SK-N-SH (cell line): ENCODE measurements at regions not wholly inside any gene's neighbourhood (a gene's known extent, or its start where the extent isn't known, plus 50 kb on each side); places are given as distances from the start of the nearest gene placed in this dataset.

Experiments
- CTCF ChIA-PET: fragments of 300-600, 350-600 bp; formaldehyde crosslinking; extraction: SDS; loops from one replicate; lab custom pipeline; 2021; lab: Yijun Ruan, JAX
- POLR2A ChIA-PET: fragments of 350-600 bp; sonication (Branson Sonifier 250); formaldehyde crosslinking; extraction: SDS; loops from one replicate; lab custom pipeline; 2020; ENCODE audit warnings: antibody characterized with exemption, inconsistent platforms; lab: Yijun Ruan, JAX
- DNase-seq: peaks from one replicate; pipeline ENCODE4 v3.0.0; 2012
- H2AFZ ChIP-seq: fragments of 200-600 bp; sonication (generic); 2 replicates; pipeline ENCODE4 v1.8.1; 2016; ENCODE audit warnings: antibody characterized with exemption, mild to moderate bottlenecking, low read depth
- H3F3A ChIP-seq: fragments of 200-600 bp; sonication (generic); replicated peaks from 2 replicates; pipeline ENCODE3; 2016; ENCODE audit warnings: antibody characterized with exemption, mild to moderate bottlenecking; ENCODE audit not compliant: insufficient read depth
- H3K27ac ChIP-seq, 2 experiments: fragments of 200-500 bp in 1 of 2; fragments of 200-600 bp in 1 of 2; sonication (Bioruptor generic) in 1 of 2; sonication (generic), shearing (Covaris generic) in 1 of 2; 2 replicates each; pipeline versions ENCODE4 v1.5.1 to v1.6.1; 2014 to 2016; ENCODE audit warnings: low read depth in 2 of 2, inconsistent platforms in 1 of 2, low read length in 1 of 2, mild to moderate bottlenecking in 1 of 2, mixed read lengths in 1 of 2
- H3K27me3 ChIP-seq: fragments of 200-600 bp; sonication (generic), shearing (Covaris generic); 2 replicates; pipeline ENCODE4 v1.6.1; 2016; ENCODE audit warnings: mixed run types; ENCODE audit not compliant: insufficient read depth
- H3K36me3 ChIP-seq, 2 experiments: fragments of 200-500 bp in 1 of 2; fragments of 200-600 bp in 1 of 2; sonication (Bioruptor generic) in 1 of 2; sonication (generic) in 1 of 2; replicated peaks in 1 of 2; 2 replicates each; pipeline versions ENCODE3 to v1.5.1; 2014 to 2016; ENCODE audit warnings: low read length in 1 of 2, mild to moderate bottlenecking in 1 of 2; ENCODE audit not compliant: insufficient read depth in 2 of 2, control insufficient read depth in 1 of 2
- H3K4me1 ChIP-seq, 2 experiments: fragments of 200-500 bp in 1 of 2; fragments of 200-600 bp in 1 of 2; sonication (Bioruptor generic) in 1 of 2; sonication (generic), shearing (Covaris generic) in 1 of 2; 2 replicates each; pipeline versions ENCODE4 v1.5.1 to v1.6.1; 2014 to 2016; ENCODE audit warnings: low read depth in 1 of 2, low read length in 1 of 2, mixed run types in 1 of 2; ENCODE audit not compliant: insufficient read depth in 2 of 2, control insufficient read depth in 1 of 2
- H3K4me2 ChIP-seq: fragments of 200-600 bp; sonication (generic), shearing (Covaris generic); 2 replicates; pipeline ENCODE4 v1.6.1; 2017; ENCODE audit warnings: mixed run types
- H3K4me3 ChIP-seq, 2 experiments: fragments of 200-500 bp in 1 of 2; fragments of 200-600 bp in 1 of 2; sonication (Bioruptor generic) in 1 of 2; sonication (generic), shearing (Covaris generic) in 1 of 2; 2 replicates each; pipeline versions ENCODE4 v1.5.1 to v1.8.1; 2014 to 2016; ENCODE audit warnings: low read depth in 2 of 2, inconsistent platforms in 1 of 2, low read length in 1 of 2, mild to moderate bottlenecking in 1 of 2, mixed read lengths in 1 of 2, moderate library complexity in 1 of 2
- H3K79me2 ChIP-seq: fragments of 200-600 bp; sonication (generic); 2 replicates; pipeline ENCODE4 v1.8.1; 2017; ENCODE audit warnings: mild to moderate bottlenecking; ENCODE audit not compliant: insufficient read depth
- H3K9ac ChIP-seq: fragments of 200-600 bp; sonication (generic); 2 replicates; pipeline ENCODE4 v1.6.1; 2017; ENCODE audit warnings: mixed run types
- H3K9me2 ChIP-seq: fragments of 200-600 bp; sonication (generic); 2 replicates; pipeline ENCODE4 v1.6.1; 2017; ENCODE audit warnings: mixed run types
- H3K9me3 ChIP-seq: fragments of 200-600 bp; sonication (generic); 2 replicates; pipeline ENCODE4 v1.6.1; 2017; ENCODE audit warnings: mixed run types, mild to moderate bottlenecking, moderate library complexity
- H4K20me1 ChIP-seq: fragments of 200-600 bp; sonication (generic); 2 replicates; pipeline ENCODE4 v1.6.1; 2017; ENCODE audit warnings: mild to moderate bottlenecking, mixed run types; ENCODE audit not compliant: insufficient read depth
- CHD2 ChIP-seq: fragments of 150-350 bp; IDR thresholded peaks from 2 replicates; pipeline ENCODE4 v1.6.1; 2018; ENCODE audit warnings: low read length; ENCODE audit not compliant: partially characterized antibody
- EP300 ChIP-seq, 2 experiments: IDR thresholded peaks; 2 replicates each; pipeline versions ENCODE4 v1.4.0 to v1.6.1; 2012; ENCODE audit warnings: borderline replicate concordance in 1 of 2, low read depth in 1 of 2, low read length in 1 of 2
- EZH2phosphoT487 ChIP-seq: fragments of 200-600 bp; sonication (generic); IDR thresholded peaks from 2 replicates; pipeline ENCODE4 v1.6.1; 2017; ENCODE audit warnings: low read depth, mixed run types, mild to moderate bottlenecking, antibody characterized with exemption, moderate library complexity, borderline replicate concordance
- FOXJ3 ChIP-seq: sonication (generic); formaldehyde crosslinking; IDR thresholded peaks from 2 replicates; pipeline ENCODE4 v1.5.1; 2020; ENCODE audit warnings: mild to moderate bottlenecking, missing genetic modification reagents
- FOXM1 ChIP-seq: IDR thresholded peaks from 2 replicates; pipeline ENCODE4 v1.4.0; 2012; ENCODE audit warnings: low read depth, mild to moderate bottlenecking
- GABPA ChIP-seq: IDR thresholded peaks from 2 replicates; pipeline ENCODE4 v1.4.0; 2012; ENCODE audit warnings: low read depth, mild to moderate bottlenecking
- MEF2A ChIP-seq: IDR thresholded peaks from 2 replicates; pipeline ENCODE4 v1.4.0; 2012; ENCODE audit warnings: low read depth, borderline replicate concordance
- NFIC ChIP-seq: IDR thresholded peaks from 2 replicates; pipeline ENCODE4 v1.4.0; 2012; ENCODE audit warnings: borderline replicate concordance
- POLR2AphosphoS5 ChIP-seq: IDR thresholded peaks from 2 replicates; pipeline ENCODE4 v1.6.1; 2012; ENCODE audit warnings: low read depth, low read length
- RAD21 ChIP-seq: IDR thresholded peaks from 2 replicates; pipeline ENCODE4 v1.6.1; 2012; ENCODE audit warnings: mild to moderate bottlenecking, low read length
- RCOR1 ChIP-seq: fragments of 150-350 bp; IDR thresholded peaks from 2 replicates; pipeline ENCODE4 v1.6.1; 2017; ENCODE audit warnings: antibody characterized with exemption, low read length
- RXRA ChIP-seq: IDR thresholded peaks from 2 replicates; pipeline ENCODE4 v1.4.0; 2012; ENCODE audit warnings: low read depth, mild to moderate bottlenecking, borderline replicate concordance
- SIN3A ChIP-seq: IDR thresholded peaks from 2 replicates; pipeline ENCODE4 v1.6.1; 2012; ENCODE audit warnings: low read depth, mild to moderate bottlenecking, low read length, moderate library complexity, borderline replicate concordance
- TCF12 ChIP-seq: IDR thresholded peaks from 2 replicates; pipeline ENCODE4 v1.4.0; 2012
- YY1 ChIP-seq: IDR thresholded peaks from 2 replicates; pipeline ENCODE4 v1.4.0; 2012; ENCODE audit warnings: low read depth, mild to moderate bottlenecking
- WGBS: methylation state at CpG from one replicate; pipeline ENCODE4 v1.1.6; 2017; ENCODE audit warnings: low lambda C conversion rate; 5-methylcytosine and 5-hydroxymethylcytosine counted together
- TF ChIP-seq, protein P1 (sequence below): IDR thresholded peaks from 2 replicates; pipeline ENCODE4 v1.6.1; 2012; ENCODE audit warnings: mild to moderate bottlenecking, low read depth, low read length, moderate library complexity
- TF ChIP-seq, protein P2 (sequence below): IDR thresholded peaks from 2 replicates; pipeline ENCODE4 v1.4.0; 2012; ENCODE audit warnings: low read depth, borderline replicate concordance
- TF ChIP-seq, protein P3 (sequence below): IDR thresholded peaks from 2 replicates; pipeline ENCODE4 v1.4.0; 2012; ENCODE audit warnings: low read depth, borderline replicate concordance
- TF ChIP-seq, protein P4 (sequence below): fragments of 150-350 bp; IDR thresholded peaks from 2 replicates; pipeline ENCODE4 v1.6.1; 2017; ENCODE audit warnings: antibody characterized with exemption, low read length, low read depth, borderline replicate concordance

DNA sequence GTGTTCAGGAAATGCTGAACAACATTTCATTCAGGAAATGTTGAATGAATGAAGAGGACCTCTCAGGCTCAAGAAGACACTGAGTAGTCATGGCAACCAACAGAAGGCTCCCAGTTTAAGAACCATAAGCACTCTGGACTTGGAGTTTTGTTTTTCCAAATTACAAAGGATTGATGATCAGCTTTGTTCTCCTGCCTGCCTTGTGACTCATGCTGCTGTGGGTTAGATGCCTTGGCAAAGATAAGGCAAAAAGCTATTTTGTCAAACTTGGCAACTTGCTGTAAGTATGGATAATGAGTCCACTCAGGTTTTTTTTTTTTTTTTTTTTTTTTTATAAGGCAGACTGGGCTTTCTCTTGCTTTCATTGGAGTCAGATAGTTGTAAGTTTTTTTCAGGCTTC is 365.0 kb downstream of the TMEM232 start (continued):
- TF ChIP-seq FOXJ3 (CRISPR knock-in tag), result no peak
- no peak for TF ChIP-seq RCOR1
- TF ChIP-seq, protein P1, sequence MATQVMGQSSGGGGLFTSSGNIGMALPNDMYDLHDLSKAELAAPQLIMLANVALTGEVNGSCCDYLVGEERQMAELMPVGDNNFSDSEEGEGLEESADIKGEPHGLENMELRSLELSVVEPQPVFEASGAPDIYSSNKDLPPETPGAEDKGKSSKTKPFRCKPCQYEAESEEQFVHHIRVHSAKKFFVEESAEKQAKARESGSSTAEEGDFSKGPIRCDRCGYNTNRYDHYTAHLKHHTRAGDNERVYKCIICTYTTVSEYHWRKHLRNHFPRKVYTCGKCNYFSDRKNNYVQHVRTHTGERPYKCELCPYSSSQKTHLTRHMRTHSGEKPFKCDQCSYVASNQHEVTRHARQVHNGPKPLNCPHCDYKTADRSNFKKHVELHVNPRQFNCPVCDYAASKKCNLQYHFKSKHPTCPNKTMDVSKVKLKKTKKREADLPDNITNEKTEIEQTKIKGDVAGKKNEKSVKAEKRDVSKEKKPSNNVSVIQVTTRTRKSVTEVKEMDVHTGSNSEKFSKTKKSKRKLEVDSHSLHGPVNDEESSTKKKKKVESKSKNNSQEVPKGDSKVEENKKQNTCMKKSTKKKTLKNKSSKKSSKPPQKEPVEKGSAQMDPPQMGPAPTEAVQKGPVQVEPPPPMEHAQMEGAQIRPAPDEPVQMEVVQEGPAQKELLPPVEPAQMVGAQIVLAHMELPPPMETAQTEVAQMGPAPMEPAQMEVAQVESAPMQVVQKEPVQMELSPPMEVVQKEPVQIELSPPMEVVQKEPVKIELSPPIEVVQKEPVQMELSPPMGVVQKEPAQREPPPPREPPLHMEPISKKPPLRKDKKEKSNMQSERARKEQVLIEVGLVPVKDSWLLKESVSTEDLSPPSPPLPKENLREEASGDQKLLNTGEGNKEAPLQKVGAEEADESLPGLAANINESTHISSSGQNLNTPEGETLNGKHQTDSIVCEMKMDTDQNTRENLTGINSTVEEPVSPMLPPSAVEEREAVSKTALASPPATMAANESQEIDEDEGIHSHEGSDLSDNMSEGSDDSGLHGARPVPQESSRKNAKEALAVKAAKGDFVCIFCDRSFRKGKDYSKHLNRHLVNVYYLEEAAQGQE, result 0 out of 2 replicates have a peak, but pooled peaks have one; percentile 42
- peak; percentile 76; the same call in 1 of the 2 replicates for TF ChIP-seq POLR2AphosphoS5
- peak; percentile 96 for TF ChIP-seq NFIC
- TF ChIP-seq, protein P2, sequence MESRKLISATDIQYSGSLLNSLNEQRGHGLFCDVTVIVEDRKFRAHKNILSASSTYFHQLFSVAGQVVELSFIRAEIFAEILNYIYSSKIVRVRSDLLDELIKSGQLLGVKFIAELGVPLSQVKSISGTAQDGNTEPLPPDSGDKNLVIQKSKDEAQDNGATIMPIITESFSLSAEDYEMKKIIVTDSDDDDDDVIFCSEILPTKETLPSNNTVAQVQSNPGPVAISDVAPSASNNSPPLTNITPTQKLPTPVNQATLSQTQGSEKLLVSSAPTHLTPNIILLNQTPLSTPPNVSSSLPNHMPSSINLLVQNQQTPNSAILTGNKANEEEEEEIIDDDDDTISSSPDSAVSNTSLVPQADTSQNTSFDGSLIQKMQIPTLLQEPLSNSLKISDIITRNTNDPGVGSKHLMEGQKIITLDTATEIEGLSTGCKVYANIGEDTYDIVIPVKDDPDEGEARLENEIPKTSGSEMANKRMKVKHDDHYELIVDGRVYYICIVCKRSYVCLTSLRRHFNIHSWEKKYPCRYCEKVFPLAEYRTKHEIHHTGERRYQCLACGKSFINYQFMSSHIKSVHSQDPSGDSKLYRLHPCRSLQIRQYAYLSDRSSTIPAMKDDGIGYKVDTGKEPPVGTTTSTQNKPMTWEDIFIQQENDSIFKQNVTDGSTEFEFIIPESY, result peak; percentile 57; the same call in 1 of the 2 replicates
- TF ChIP-seq, protein P3, sequence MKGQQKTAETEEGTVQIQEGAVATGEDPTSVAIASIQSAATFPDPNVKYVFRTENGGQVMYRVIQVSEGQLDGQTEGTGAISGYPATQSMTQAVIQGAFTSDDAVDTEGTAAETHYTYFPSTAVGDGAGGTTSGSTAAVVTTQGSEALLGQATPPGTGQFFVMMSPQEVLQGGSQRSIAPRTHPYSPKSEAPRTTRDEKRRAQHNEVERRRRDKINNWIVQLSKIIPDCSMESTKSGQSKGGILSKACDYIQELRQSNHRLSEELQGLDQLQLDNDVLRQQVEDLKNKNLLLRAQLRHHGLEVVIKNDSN, result no peak
- no peak for TF ChIP-seq YY1

DNA sequence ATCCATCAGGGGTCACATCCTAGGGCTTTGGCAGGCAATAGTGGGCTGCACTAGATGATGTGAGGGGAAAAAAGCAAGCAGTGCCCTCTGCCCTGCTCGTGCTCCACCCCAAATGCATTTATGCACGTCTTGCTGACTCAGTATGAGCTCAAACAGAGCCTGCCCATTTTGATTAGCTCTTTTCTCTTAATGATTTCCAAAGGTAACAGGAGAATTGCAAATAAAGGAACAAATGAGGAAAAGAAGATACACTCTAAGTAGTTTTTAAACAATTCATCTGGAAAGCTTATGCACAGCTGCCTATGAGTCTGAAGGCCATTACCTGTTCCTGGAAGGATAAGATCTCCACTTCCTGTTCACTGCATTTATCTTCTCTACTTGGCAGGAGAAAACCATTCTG is 364.2 kb downstream of the TMEM232 start:
- no peaks in the 10 kb centered on the region for H3K9me3 ChIP-seq
- 0% methylated on average over 2 of the region's 2 CpGs for WGBS
- no peaks in the 10 kb centered on the region for H3K36me3 ChIP-seq
- no peak for DNase-seq
- POLR2A ChIA-PET, result no interaction called here
- no peaks in the 10 kb centered on the region for H3K27me3 ChIP-seq
- no peaks in the 10 kb centered on the region for H4K20me1 ChIP-seq
- no peak overlapping the region for H2AFZ ChIP-seq
- H3F3A ChIP-seq, result peaks cover 6% of the 10 kb centered on the region
- CTCF ChIA-PET, result no interaction called here
- no peaks in the 10 kb centered on the region for H3K9me2 ChIP-seq
- H3K79me2 ChIP-seq, result no peaks in the 10 kb centered on the region
- H3K4me2 ChIP-seq, result peak overlapping the region; percentile 32; the same call in 1 of the 2 replicates
- no peak overlapping the region for H3K9ac ChIP-seq
- peaks cover 0 to 10% of the 10 kb centered on the region in 2 experiments; a peak in 2 of 4 replicates for H3K4me1 ChIP-seq
- peak overlapping the region; percentile 64 to 65; a peak in 2 of 4 replicates for H3K27ac ChIP-seq
- H3K4me3 ChIP-seq, result no peak overlapping the region
- TF ChIP-seq EP300 (IDR thresholded peaks at IDR 0.05; ENCODE audit: borderline replicate concordance in 1 of 2, low read depth in 1 of 2, low read length in 1 of 2) (peak; percentile 21 to 94; a peak in 2 of 4 replicates), MEF2A (no peak), GABPA (no peak), EZH2phosphoT487 (no peak), RAD21 (no peak), SIN3A (no peak), CHD2 (no peak), NFIC (peak; percentile 79), RXRA (peak; percentile 48; the same call in 1 of the 2 replicates), TCF12 (peak; percentile 95), FOXM1 (peak; percentile 80), YY1 (no peak)
- TF ChIP-seq, protein P3, result no peak
- TF ChIP-seq, protein P4, sequence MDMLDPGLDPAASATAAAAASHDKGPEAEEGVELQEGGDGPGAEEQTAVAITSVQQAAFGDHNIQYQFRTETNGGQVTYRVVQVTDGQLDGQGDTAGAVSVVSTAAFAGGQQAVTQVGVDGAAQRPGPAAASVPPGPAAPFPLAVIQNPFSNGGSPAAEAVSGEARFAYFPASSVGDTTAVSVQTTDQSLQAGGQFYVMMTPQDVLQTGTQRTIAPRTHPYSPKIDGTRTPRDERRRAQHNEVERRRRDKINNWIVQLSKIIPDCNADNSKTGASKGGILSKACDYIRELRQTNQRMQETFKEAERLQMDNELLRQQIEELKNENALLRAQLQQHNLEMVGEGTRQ, result no peak
- TF ChIP-seq, protein P1, result no peak
